ENCODE measurements at regions not wholly inside any gene's neighbourhood (a gene's known extent, or its start where the extent isn't known, plus 50 kb on each side); places are given as distances from the start of the nearest gene placed in this dataset.

- DNase-seq = no peak
Measured at GRCh38 chr13:21757763-21758162, 86.9 kb downstream of the FGF9 start.

DNA sequence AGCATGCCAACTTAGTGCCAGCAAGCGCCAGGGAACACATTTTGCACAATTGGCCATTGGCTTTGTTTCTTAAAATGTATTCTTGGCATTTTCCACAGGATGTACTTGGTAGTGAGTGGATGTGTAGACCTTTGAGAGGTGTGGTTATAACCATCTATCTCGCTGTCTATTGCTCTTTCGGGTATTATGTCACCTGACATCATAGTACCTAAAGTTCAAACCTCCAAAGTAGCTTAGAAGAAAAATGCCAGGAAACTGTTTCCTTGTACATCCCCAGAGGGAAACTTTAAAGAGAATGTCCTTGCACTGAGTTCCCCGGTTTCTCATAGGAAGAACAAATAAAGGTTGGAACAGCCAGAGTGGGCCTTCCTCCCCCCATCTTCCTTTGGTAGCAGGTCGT is 87.6 kb downstream of the FGF9 start:
- no peak for DNase-seq

DNA sequence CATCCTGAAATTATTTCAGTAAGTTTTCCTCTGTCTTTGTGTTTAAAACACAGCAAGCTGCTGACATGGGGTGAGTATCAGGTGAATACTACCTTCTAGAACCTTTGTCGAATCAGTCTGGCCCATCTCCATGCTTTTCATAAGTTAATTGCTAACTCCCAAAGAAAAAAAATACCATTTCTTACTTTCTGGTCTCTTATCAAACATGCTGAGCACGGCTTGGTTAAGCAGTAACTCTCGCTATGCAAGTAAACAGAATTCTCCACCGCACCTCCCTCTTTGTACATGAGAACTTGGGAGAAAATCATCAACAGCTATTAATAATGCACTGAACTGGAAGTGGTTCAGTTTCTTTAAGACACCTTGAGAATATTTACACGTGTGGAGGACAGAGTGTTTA is 88.6 kb downstream of the FGF9 start:
- no peak for DNase-seq

- no peak for DNase-seq
Measured at GRCh38 chr13:21759911-21760310, 89.0 kb downstream of the FGF9 start.

- no peak for DNase-seq
Measured at GRCh38 chr13:21761770-21762169, 90.9 kb downstream of the FGF9 start.

GRCh38 chr13:21762512-21762911 is 91.6 kb downstream of the FGF9 start:
- DNase-seq = no peak

DNA sequence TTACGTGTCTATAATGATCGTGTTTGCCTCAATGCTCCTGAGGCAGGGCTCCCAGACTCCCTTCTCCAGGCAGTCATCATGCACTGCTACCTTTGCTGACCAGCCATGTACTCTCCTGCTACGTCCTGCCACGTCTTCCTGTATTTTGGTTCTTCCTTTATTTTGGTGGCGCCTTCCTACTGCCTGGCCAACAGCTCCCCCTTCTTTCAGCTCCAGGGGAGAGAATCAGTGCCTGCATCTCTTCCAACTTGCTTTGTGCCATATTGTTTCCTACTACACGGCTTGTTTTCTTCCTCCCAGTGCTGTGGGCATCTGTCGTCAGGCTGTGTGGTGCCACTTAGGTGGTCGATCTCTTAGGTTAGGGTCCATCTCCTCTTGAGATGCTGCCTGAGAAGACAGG is 96.2 kb downstream of the FGF9 start:
- DNase-seq = no peak

DNA sequence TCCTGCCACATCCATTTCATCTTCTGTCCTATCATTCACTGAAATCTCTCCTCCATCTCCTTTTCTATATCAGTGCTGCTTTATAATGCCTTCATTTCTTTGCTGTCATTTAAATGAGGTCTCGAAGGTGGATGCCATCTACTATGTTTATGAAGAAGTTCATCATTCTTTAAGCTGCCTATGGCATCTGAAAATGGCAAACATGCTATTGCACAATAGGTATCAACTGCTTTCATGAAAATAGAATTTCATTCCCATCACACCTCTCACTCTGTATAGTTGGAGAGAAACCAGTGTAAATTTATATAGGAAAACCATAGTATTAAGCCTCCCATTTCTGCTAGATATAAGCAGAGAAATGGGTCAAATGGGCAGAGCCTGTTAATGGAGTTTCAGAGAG is 100.2 kb downstream of the FGF9 start:
- DNase-seq = no peak

- no peak for DNase-seq
Measured at GRCh38 chr13:21777166-21777565, 106.3 kb downstream of the FGF9 start.

GRCh38 chr13:21777813-21778212 is 106.9 kb downstream of the FGF9 start:
- no peak for DNase-seq

- no peak for DNase-seq
Measured at GRCh38 chr13:21782736-21783135, 111.9 kb downstream of the FGF9 start.

GRCh38 chr13:21785990-21786389 is 115.1 kb downstream of the FGF9 start:
- no peak for DNase-seq

GRCh38 chr13:21796066-21796465 is 125.2 kb downstream of the FGF9 start:
- no peak for DNase-seq

DNA sequence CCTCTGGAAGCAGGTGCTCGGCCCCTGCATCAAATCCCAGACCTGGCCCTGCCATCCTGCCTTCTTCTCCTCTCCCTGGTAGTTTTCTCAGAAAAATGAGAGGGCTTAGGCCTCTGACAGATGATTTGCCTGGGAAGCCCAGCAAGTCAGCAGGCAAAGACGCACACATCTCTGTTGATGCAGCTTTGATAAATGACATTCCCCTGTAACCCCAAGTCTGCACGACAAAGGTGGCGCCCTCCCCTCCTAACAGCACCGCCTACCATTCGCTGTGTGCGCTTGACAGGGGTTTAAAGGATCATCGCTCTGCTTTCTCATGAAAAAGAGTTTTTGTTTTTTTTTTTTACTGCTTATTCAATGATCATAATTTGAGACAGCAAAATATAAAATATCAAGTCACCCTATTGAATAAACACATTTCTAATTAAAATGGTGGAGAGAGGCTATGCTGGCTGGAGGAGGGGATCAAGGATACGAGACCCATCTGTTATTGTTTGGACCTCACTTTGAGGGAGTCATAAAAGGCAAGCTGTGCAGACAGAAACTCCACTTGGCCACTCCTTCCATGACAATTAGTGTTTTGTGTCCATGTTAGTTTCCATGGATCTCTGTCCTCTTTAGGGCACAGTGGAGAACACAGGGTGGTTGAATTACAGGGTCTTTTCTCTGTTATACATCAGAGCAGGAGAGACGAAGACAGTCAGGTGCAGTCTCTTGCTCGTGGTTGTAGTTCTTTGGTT is 126.1 kb downstream of the FGF9 start:
- DNase-seq = no peak

GRCh38 chr13:21797736-21798135 is 126.9 kb downstream of the FGF9 start:
- no peak for DNase-seq

DNA sequence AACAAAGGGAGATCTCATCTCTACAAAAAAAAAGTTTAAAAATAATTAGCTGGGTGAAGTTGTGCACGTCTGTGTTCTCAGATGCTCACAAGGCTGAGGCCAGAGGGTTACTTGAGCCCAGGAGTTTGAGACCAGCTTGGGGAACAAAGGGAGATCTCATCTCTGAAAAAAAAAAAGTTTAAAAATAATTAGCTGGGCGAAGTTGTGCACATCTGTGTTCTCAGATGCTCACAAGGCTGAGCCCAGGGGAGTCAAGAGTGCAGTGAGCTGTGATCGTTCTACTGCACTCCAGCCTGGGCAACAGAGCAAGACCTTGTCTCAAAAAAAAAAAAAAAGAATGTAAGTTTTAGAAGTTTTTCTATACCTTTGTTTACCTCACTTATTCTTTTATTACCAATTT is 127.3 kb downstream of the FGF9 start:
- no peak for DNase-seq

DNA sequence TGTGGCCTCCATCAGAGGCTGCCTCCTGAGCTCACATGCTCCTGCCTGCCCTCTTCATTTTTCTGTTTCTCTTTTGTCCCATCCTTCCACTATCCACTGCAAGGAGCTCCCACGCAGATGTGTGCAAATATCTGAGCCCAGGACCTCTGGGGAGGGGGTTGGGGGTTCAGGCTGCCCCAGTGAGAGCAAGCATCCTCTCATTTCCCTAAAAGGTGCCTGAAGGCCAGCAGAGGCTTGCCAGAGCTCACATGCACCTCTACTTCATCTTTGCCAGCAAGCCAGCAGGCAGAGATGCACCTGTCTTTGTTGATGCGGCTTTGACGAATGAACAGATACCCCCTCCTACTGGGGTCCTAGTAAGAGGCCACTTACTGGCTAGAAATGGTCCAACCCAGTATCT is 128.8 kb downstream of the FGF9 start:
- no peak for DNase-seq

- DNase-seq = no peak
Measured at GRCh38 chr13:21800837-21801616, 130.2 kb downstream of the FGF9 start.

GRCh38 chr13:21805733-21806132 is 134.9 kb downstream of the FGF9 start:
- no peak for DNase-seq

DNA sequence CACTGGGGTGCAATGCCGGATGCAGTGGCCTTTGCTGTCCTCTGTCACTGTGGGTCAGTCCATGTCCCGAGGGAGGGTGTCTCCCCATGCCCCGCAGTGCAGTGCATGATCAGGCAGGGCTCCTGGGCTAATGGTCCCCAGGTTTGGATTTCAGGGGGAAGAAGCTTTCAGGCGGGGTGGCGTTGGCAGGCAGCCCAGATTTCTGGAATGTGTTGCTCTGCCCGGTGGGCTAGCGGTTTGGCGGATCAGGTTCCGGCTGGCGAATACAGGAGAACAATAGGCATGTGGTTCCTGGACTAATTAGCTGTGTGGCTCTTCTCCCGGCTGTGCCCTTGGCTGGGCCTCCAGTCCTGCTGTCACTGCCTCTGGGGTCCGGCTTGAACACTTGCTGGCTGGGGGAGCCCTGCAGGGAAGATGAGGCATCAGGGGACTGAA is 141.3 kb downstream of the FGF9 start:
- DNase-seq = no peak

GRCh38 chr13:21813110-21813509 is 142.2 kb downstream of the FGF9 start:
- DNase-seq = no peak

DNA sequence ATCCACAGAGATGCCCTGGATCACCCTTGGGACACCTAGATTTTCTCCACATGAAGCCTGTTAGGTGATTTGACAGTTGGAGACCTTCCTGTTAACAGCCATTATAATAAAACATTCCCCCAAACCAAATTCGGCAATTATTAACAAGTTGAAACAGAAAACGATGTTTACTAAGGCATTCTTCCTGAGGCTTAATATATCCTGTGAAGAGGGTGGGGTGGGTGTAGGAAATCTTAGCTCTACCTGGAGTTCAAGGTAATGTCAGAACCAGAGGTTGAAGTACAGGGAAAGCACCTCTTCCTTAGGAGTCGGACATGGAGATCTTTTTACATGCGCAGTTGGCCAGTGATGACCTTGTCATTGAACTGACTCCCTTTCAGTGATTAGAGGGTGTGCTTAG is 143.0 kb downstream of the FGF9 start:
- no peak for DNase-seq

GRCh38 chr13:21814604-21815003 is 143.7 kb downstream of the FGF9 start:
- no peak for DNase-seq

DNA sequence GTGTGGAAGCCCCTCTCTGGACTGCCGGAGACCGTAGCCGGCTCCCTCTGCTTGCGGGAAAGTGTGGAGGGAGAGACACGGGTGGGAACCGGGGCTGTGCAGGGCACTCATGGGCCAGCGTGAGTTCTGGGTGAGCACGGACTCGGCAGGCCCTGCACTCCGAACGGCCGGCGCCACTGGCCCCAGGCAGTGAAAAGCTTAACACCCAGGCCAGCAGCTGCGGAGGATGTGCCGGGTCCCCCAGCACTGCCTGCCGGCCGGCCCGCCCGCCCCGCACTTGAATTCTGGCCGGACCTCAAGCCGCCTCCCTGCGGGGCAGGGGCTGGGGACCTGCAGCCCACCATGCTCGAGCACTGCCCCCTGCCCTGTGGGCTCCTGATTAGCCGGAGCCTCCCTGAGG is 147.0 kb downstream of the FGF9 start:
- no peak for DNase-seq

GRCh38 chr13:21822029-21822428 is 151.2 kb downstream of the FGF9 start:
- no peak for DNase-seq
